GM12874 (cell line): ENCODE measurements at regions not wholly inside any gene's neighbourhood (a gene's known extent, or its start where the extent isn't known, plus 50 kb on each side); places are given as distances from the start of the nearest gene placed in this dataset.

Source experiments
- CTCF ChIP-seq: IDR thresholded peaks from 2 replicates; pipeline ENCODE4 v1.5.1; 2011; ENCODE audit warnings: low read depth, mild to moderate bottlenecking, control low read depth, low read length, moderate library complexity; ENCODE audit not compliant: insufficient read depth

GRCh38 chr18:9019135-9019534 is 83.4 kb upstream of the NDUFV2 start:
- no peak for TF ChIP-seq CTCF

- no peak for TF ChIP-seq CTCF
Measured at GRCh38 chr18:9020221-9020620, 82.3 kb upstream of the NDUFV2 start.

- TF ChIP-seq CTCF, result no peak
Measured at GRCh38 chr18:9021458-9021857, 81.0 kb upstream of the NDUFV2 start.

GRCh38 chr18:9022397-9023155 is 79.9 kb upstream of the NDUFV2 start:
- TF ChIP-seq CTCF, result no peak

GRCh38 chr18:9025091-9025838 is 77.2 kb upstream of the NDUFV2 start:
- no peak for TF ChIP-seq CTCF

- no peak for TF ChIP-seq CTCF
Measured at GRCh38 chr18:9029131-9029530, 73.4 kb upstream of the NDUFV2 start.

GRCh38 chr18:9032519-9032918 is 70.0 kb upstream of the NDUFV2 start:
- no peak for TF ChIP-seq CTCF
